GM23338 (cell line): ENCODE measurements at regions not wholly inside any gene's neighbourhood (a gene's known extent, or its start where the extent isn't known, plus 50 kb on each side); places are given as distances from the start of the nearest gene placed in this dataset.

ENCODE experiments used
- CREB1 ChIP-seq: fragments of 250-450 bp; sonication (Bioruptor Pico); IDR thresholded peaks from 2 replicates; pipeline ENCODE4 v1.5.0; 2020; ENCODE audit warnings: low read depth, mild to moderate bottlenecking, moderate library complexity
- CTCF ChIP-seq, 2 experiments: fragments of 200-600 bp in 1 of 2; sonication (generic) in 1 of 2; conservative IDR thresholded peaks; 2 replicates each; pipeline versions ENCODE4 v1.5.1 to v1.6.1; 2016 to 2017; ENCODE audit warnings: antibody characterized with exemption in 2 of 2, low read depth in 2 of 2, mild to moderate bottlenecking in 2 of 2, moderate library complexity in 1 of 2
- ETS1 ChIP-seq: IDR thresholded peaks from 2 replicates; pipeline ENCODE4 v1.6.1; 2016; ENCODE audit warnings: antibody characterized with exemption
- EZH2 ChIP-seq: fragments of 200-600 bp; sonication (generic); IDR thresholded peaks from one replicate; pipeline ENCODE4 v1.8.0; 2017; ENCODE audit warnings: antibody characterized with exemption, mild to moderate bottlenecking, low read depth; ENCODE audit not compliant: unreplicated experiment
- EZH2phosphoT487 ChIP-seq: fragments of 200-600 bp; sonication (generic); IDR thresholded peaks from one replicate; pipeline ENCODE4 v1.8.1; 2018; ENCODE audit warnings: antibody characterized with exemption; ENCODE audit not compliant: unreplicated experiment
- JUNB ChIP-seq: IDR thresholded peaks from one replicate; pipeline ENCODE4 v1.6.1; 2016; ENCODE audit warnings: antibody characterized with exemption; ENCODE audit not compliant: unreplicated experiment
- NANOG ChIP-seq: IDR thresholded peaks from 2 replicates; pipeline ENCODE4 v1.6.1; 2016; ENCODE audit warnings: antibody characterized with exemption, borderline replicate concordance
- ZNF114 ChIP-seq: fragments of 250-450 bp; sonication (Bioruptor Pico); IDR thresholded peaks from 2 replicates; pipeline ENCODE4 v1.5.0; 2020; ENCODE audit warnings: mild to moderate bottlenecking, moderate library complexity
- ZNF331 ChIP-seq: fragments of 250-450 bp; sonication (Bioruptor Pico); IDR thresholded peaks from 2 replicates; pipeline ENCODE4 v1.5.0; 2020; ENCODE audit warnings: low read depth, mild to moderate bottlenecking, moderate library complexity
- ZNF462 ChIP-seq: fragments of 250-450 bp; sonication (Bioruptor Pico); IDR thresholded peaks from 2 replicates; pipeline ENCODE4 v1.5.0; 2020; ENCODE audit warnings: mild to moderate bottlenecking, moderate library complexity

- TF ChIP-seq ZNF462 (CRISPR knock-in tag) (no peak), CREB1 (CRISPR knock-in tag) (no peak), ETS1 (no peak), CTCF (conservative IDR thresholded peaks at IDR 0.05; ENCODE audit: low read depth in 2 of 2) (no peak), JUNB (no peak), ZNF114 (CRISPR knock-in tag) (no peak), EZH2 (no peak), EZH2phosphoT487 (no peak), ZNF331 (CRISPR knock-in tag) (no peak), NANOG (no peak)
These were observed 94.7 kb upstream of the BCL2L14 start (continued) for GRCh38 chr12:11976005-11976404.
